Keratinocyte (primary cell): ENCODE measurements at regions not wholly inside any gene's neighbourhood (a gene's known extent, or its start where the extent isn't known, plus 50 kb on each side); places are given as distances from the start of the nearest gene placed in this dataset.

Experiments
- EZH2 ChIP-seq: IDR thresholded peaks from one replicate; pipeline ENCODE4 v1.6.1; 2012; ENCODE audit warnings: inconsistent platforms, mild to moderate bottlenecking, low read length, moderate library complexity
- TF ChIP-seq, protein P1 (sequence below), 3 experiments: IDR thresholded peaks in 1 of 3; conservative IDR thresholded peaks in 1 of 3; optimal IDR thresholded peaks in 1 of 3; 2 replicates in 2 of 3; 3 replicates in 1 of 3; pipeline versions ENCODE3 to v1.5.1; 2011; ENCODE audit warnings: low read length in 3 of 3, mild to moderate bottlenecking in 3 of 3, moderate library complexity in 2 of 3, control low read depth in 1 of 3, inconsistent platforms in 1 of 3; ENCODE audit not compliant: insufficient read depth in 2 of 3; ENCODE audit errors: extremely low read depth in 1 of 3

DNA sequence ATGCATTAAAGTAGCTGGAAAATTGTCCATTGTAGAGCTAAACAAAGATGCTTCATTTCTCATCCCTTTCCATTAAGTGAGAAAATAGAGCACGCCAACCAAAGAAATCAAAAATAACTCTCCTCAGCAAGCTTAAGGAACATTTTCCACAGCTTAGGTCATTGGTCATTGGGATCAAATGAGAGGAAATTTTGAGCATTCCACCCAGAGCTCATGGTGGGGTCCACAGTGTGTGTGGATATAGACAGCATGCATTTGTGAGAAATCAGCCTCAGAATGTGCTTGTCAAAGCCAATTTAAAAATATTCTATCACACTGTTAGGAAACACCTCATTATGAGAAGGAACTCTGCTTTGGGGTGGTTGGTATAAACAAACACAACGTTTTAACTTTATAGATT, 97.2 kb downstream of the HDGFL1 start:
- TF ChIP-seq, protein P1, sequence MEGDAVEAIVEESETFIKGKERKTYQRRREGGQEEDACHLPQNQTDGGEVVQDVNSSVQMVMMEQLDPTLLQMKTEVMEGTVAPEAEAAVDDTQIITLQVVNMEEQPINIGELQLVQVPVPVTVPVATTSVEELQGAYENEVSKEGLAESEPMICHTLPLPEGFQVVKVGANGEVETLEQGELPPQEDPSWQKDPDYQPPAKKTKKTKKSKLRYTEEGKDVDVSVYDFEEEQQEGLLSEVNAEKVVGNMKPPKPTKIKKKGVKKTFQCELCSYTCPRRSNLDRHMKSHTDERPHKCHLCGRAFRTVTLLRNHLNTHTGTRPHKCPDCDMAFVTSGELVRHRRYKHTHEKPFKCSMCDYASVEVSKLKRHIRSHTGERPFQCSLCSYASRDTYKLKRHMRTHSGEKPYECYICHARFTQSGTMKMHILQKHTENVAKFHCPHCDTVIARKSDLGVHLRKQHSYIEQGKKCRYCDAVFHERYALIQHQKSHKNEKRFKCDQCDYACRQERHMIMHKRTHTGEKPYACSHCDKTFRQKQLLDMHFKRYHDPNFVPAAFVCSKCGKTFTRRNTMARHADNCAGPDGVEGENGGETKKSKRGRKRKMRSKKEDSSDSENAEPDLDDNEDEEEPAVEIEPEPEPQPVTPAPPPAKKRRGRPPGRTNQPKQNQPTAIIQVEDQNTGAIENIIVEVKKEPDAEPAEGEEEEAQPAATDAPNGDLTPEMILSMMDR (optimal IDR thresholded peaks at IDR 0.05 in 1 of 3, IDR thresholded peaks at IDR 0.05 in 1 of 3, conservative IDR thresholded peaks at IDR 0.05 in 1 of 3; ENCODE audit: extremely low read depth in 1 of 3, insufficient read depth in 2 of 3, low read length in 3 of 3), result no peak
- TF ChIP-seq EZH2, result no peak
